ENCODE measurements at regions not wholly inside any gene's neighbourhood (a gene's known extent, or its start where the extent isn't known, plus 50 kb on each side); places are given as distances from the start of the nearest gene placed in this dataset.
A peak's percentile ranks its signal among the peaks of the same experiment; 100 is the strongest.

GRCh38 chr4:175139205-175139604, 221.0 kb downstream of the ADAM29 start:
- H3K4me1 ChIP-seq (ENCODE audit: insufficient read depth) = no peaks in the 10 kb centered on the region
- Mint-ChIP-seq H3K27me3 (ENCODE audit: insufficient read depth, low read depth, poor library complexity) (no peaks in the 10 kb centered on the region), H3K9me3 (no peaks in the 10 kb centered on the region), H3K4me1 (no peaks in the 10 kb centered on the region), H3K27ac (no peak overlapping the region), H3K36me3 (ENCODE audit: low read depth) (no peaks in the 10 kb centered on the region), H3K4me3 (no peak overlapping the region)
- TF ChIP-seq ZNF331 (CRISPR knock-in tag; IDR thresholded peaks at IDR 0.05; ENCODE audit: low read depth) (no peak), CREB1 (CRISPR knock-in tag; IDR thresholded peaks at IDR 0.05; ENCODE audit: low read depth) (no peak), REST (IDR thresholded peaks at IDR 0.05; ENCODE audit: unreplicated experiment) (no peak), NANOG (IDR thresholded peaks at IDR 0.05; ENCODE audit: borderline replicate concordance) (no peak), JUNB (IDR thresholded peaks at IDR 0.05; ENCODE audit: unreplicated experiment) (no peak), EZH2 (IDR thresholded peaks at IDR 0.05; ENCODE audit: low read depth, unreplicated experiment) (no peak), POLR2AphosphoS5 (IDR thresholded peaks at IDR 0.05; ENCODE audit: low read depth) (no peak), EZH2phosphoT487 (IDR thresholded peaks at IDR 0.05; ENCODE audit: unreplicated experiment) (no peak), ZNF114 (CRISPR knock-in tag; IDR thresholded peaks at IDR 0.05) (no peak), ETS1 (IDR thresholded peaks at IDR 0.05) (no peak), CTCF (conservative IDR thresholded peaks at IDR 0.05; ENCODE audit: low read depth in 2 of 2) (no peak), STAT1 (IDR thresholded peaks at IDR 0.05; ENCODE audit: unreplicated experiment) (no peak), ZNF462 (CRISPR knock-in tag; IDR thresholded peaks at IDR 0.05) (no peak)
- H3K4me3 ChIP-seq = no peak overlapping the region
- no peak overlapping the region for H3K4me2 ChIP-seq
- no peaks in the 10 kb centered on the region for H4K20me1 ChIP-seq (replicated peaks; ENCODE audit: insufficient read depth)
- no peaks in the 10 kb centered on the region for H3K27me3 ChIP-seq (ENCODE audit: insufficient read depth)
- no peak overlapping the region for H3K27ac ChIP-seq (ENCODE audit: low read depth)
- no peaks in the 10 kb centered on the region for H3K9me2 ChIP-seq (ENCODE audit: insufficient read depth)
- peak; percentile 1 for DNase-seq (ENCODE audit: low spot score)
- H3K79me2 ChIP-seq (replicated peaks; ENCODE audit: insufficient read depth) = no peaks in the 10 kb centered on the region
- ATAC-seq = no peak
- no peaks in the 10 kb centered on the region for H3F3A ChIP-seq (replicated peaks; ENCODE audit: low read depth)
- no peaks in the 10 kb centered on the region for H3K36me3 ChIP-seq (ENCODE audit: insufficient read depth)
- no peak overlapping the region for H2AFZ ChIP-seq

Data from GM23338 (cell line).